MCF 10A (cell line): ENCODE measurements at regions not wholly inside any gene's neighbourhood (a gene's known extent, or its start where the extent isn't known, plus 50 kb on each side); places are given as distances from the start of the nearest gene placed in this dataset.

Source experiments
- BruUV-seq: library from RNA; stranded (reverse); fragments of 400-500 nt; replicated peaks from 2 replicates; lab custom pipeline; 2021; lab: Mats Ljungman, UMichigan
- CTCF ChIA-PET: fragments of 300-600 bp; sonication (Branson Sonifier 250); formaldehyde crosslinking; extraction: SDS; loops from one replicate; lab custom pipeline; 2021; ENCODE audit warnings: antibody characterized with exemption, inconsistent platforms; lab: Yijun Ruan, JAX
- POLR2A ChIA-PET: fragments of 300-600, 350-650 bp; sonication (Branson Sonifier 250); formaldehyde crosslinking; extraction: SDS; loops from one replicate; lab custom pipeline; 2020; ENCODE audit warnings: antibody characterized with exemption, inconsistent platforms; lab: Yijun Ruan, JAX
- DNase-seq: peaks from one replicate; pipeline ENCODE4 v3.0.0-alpha.2; 2018; ENCODE audit not compliant: unreplicated experiment
- H3K27ac Mint-ChIP-seq: one replicate; pipeline ENCODE4 v1.8.0; 2022; ENCODE audit warnings: mild to moderate bottlenecking, low read depth, mixed read lengths; ENCODE audit not compliant: unreplicated experiment
- H3K27me3 Mint-ChIP-seq: one replicate; pipeline ENCODE4 v1.8.0; 2022; ENCODE audit warnings: mixed read lengths; ENCODE audit not compliant: insufficient read depth, unreplicated experiment
- H3K36me3 Mint-ChIP-seq: one replicate; pipeline ENCODE4 v1.8.0; 2022; ENCODE audit warnings: mild to moderate bottlenecking, moderate library complexity, mixed read lengths; ENCODE audit not compliant: insufficient read depth, unreplicated experiment
- H3K4me1 Mint-ChIP-seq: one replicate; pipeline ENCODE4 v1.8.0; 2022; ENCODE audit warnings: mixed read lengths; ENCODE audit not compliant: insufficient read depth, unreplicated experiment
- H3K4me3 Mint-ChIP-seq: one replicate; pipeline ENCODE4 v1.8.0; 2022; ENCODE audit warnings: mild to moderate bottlenecking, moderate library complexity, mixed read lengths; ENCODE audit not compliant: unreplicated experiment
- H3K9me3 Mint-ChIP-seq: one replicate; pipeline ENCODE4 v1.8.0; 2022; ENCODE audit warnings: mixed read lengths; ENCODE audit not compliant: unreplicated experiment
- intact Hi-C: fragments of 100-400 bp; cut with micrococcal nuclease; formaldehyde crosslinking; loops from 2 replicates; pipeline ENCODE4 v1.14.1; 2022
- TF ChIP-seq, protein P1 (sequence below): fragments of 200-600 bp; IDR thresholded peaks from one replicate; pipeline ENCODE4 v1.8.0; 2022; ENCODE audit warnings: antibody characterized with exemption, mild to moderate bottlenecking; ENCODE audit not compliant: unreplicated experiment

- BruUV-seq: no TSS peak
- Mint-ChIP-seq H3K27ac (peak overlapping the region; percentile 58), H3K4me3 (no peak overlapping the region), H3K4me1 (peaks cover 13% of the 10 kb centered on the region), H3K9me3 (no peaks in the 10 kb centered on the region), H3K27me3 (no peaks in the 10 kb centered on the region), H3K36me3 (no peaks in the 10 kb centered on the region)
- peak; percentile 37 for DNase-seq
- TF ChIP-seq, protein P1, sequence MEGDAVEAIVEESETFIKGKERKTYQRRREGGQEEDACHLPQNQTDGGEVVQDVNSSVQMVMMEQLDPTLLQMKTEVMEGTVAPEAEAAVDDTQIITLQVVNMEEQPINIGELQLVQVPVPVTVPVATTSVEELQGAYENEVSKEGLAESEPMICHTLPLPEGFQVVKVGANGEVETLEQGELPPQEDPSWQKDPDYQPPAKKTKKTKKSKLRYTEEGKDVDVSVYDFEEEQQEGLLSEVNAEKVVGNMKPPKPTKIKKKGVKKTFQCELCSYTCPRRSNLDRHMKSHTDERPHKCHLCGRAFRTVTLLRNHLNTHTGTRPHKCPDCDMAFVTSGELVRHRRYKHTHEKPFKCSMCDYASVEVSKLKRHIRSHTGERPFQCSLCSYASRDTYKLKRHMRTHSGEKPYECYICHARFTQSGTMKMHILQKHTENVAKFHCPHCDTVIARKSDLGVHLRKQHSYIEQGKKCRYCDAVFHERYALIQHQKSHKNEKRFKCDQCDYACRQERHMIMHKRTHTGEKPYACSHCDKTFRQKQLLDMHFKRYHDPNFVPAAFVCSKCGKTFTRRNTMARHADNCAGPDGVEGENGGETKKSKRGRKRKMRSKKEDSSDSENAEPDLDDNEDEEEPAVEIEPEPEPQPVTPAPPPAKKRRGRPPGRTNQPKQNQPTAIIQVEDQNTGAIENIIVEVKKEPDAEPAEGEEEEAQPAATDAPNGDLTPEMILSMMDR: no peak
- intact Hi-C loops: no loop called here
- ChIA-PET POLR2A (interaction anchor here (1.2 to 2.2 kb wide), 3 partner anchors 10 to 40 kb away, joined by 3 to 13 read pairs (median 6); no protein-coding TSS in a partner anchor), CTCF (no interaction called here)
These were observed 61.0 kb upstream of the PTHLH start for GRCh38 chr12:28033538-28033915.

GRCh38 chr12:28034271-28034670 is 61.7 kb upstream of the PTHLH start:
- no TSS peak for BruUV-seq
- no peak overlapping the region for H3K27ac Mint-ChIP-seq
- ChIA-PET POLR2A (interaction anchor here (0.7 to 2.1 kb wide), 3 partner anchors 11 to 35 kb away, joined by 4 to 16 read pairs (median 4); no protein-coding TSS in a partner anchor), CTCF (interaction anchor here (0.7 to 1.0 kb wide), 4 partner anchors 12 to 106 kb away, joined by 3 to 5 read pairs (median 4); no protein-coding TSS in a partner anchor)
- TF ChIP-seq, protein P1: no peak
- no peaks in the 10 kb centered on the region for H3K27me3 Mint-ChIP-seq
- no peaks in the 10 kb centered on the region for H3K9me3 Mint-ChIP-seq
- H3K4me1 Mint-ChIP-seq: peaks cover 13% of the 10 kb centered on the region
- no peak for DNase-seq
- H3K4me3 Mint-ChIP-seq: no peak overlapping the region
- no peaks in the 10 kb centered on the region for H3K36me3 Mint-ChIP-seq
- intact Hi-C loops: no loop called here

GRCh38 chr12:28035500-28035899 is 63.0 kb upstream of the PTHLH start:
- Mint-ChIP-seq H3K36me3 (no peaks in the 10 kb centered on the region), H3K4me1 (peaks cover 13% of the 10 kb centered on the region), H3K4me3 (no peak overlapping the region), H3K27ac (no peak overlapping the region), H3K9me3 (no peaks in the 10 kb centered on the region), H3K27me3 (no peaks in the 10 kb centered on the region)
- peak; percentile 62 for DNase-seq
- TF ChIP-seq, protein P1: no peak
- ChIA-PET POLR2A (interaction anchor here (0.5 to 2.1 kb wide), 4 partner anchors 12 to 656 kb away, joined by 3 to 16 read pairs (median 4); no protein-coding TSS in a partner anchor), CTCF (no interaction called here)
- no TSS peak for BruUV-seq
- intact Hi-C loops: no loop called here

DNA sequence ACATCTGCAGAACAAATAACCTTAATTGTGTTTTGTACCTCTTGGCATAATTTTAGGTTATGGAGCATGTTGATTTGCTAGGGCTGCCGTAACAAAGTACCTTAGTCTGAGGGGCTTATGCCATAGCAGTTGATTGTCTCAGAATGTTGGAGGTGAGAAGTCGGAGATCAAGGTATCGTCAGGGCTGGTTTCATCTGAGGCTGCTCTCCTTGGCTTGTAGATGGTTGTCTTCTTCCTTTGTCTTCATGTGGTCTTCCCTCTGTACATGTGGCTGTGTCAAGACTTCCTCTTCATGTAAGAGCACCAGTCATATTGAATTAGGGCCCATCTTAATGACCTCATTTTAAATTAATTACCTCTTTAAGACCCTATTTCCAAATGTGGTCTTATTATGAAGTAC is 64.4 kb upstream of the PTHLH start:
- intact Hi-C loops: no loop called here
- no TSS peak for BruUV-seq
- H3K36me3 Mint-ChIP-seq: no peaks in the 10 kb centered on the region

More for the DNA sequence above, 64.4 kb upstream of the PTHLH start:
- no peak for DNase-seq
- no peak overlapping the region for H3K27ac Mint-ChIP-seq
- ChIA-PET CTCF (no interaction called here), POLR2A (no interaction called here)
- TF ChIP-seq, protein P1: no peak
- no peak overlapping the region for H3K4me3 Mint-ChIP-seq
- H3K4me1 Mint-ChIP-seq: peaks cover 13% of the 10 kb centered on the region
- no peaks in the 10 kb centered on the region for H3K9me3 Mint-ChIP-seq
- H3K27me3 Mint-ChIP-seq: no peaks in the 10 kb centered on the region
